ENCODE measurements at regions not wholly inside any gene's neighbourhood (a gene's known extent, or its start where the extent isn't known, plus 50 kb on each side); places are given as distances from the start of the nearest gene placed in this dataset.

- H3K4me3 ChIP-seq (ENCODE audit: low read depth, low read length) = no peak overlapping the region
- TF ChIP-seq CTCF (IDR thresholded peaks at IDR 0.05; ENCODE audit: insufficient read depth, low read length, poor library complexity, severe bottlenecking) = no peak
- H3K27me3 ChIP-seq (ENCODE audit: control insufficient read depth, insufficient read depth, low read length) = no peaks in the 10 kb centered on the region
- H3K36me3 ChIP-seq (ENCODE audit: control insufficient read depth, insufficient read depth, low read length) = no peaks in the 10 kb centered on the region
- DNase-seq (ENCODE audit: low read depth) = no peak
Observed at GRCh38 chr18:39752351-39752750, 2186.8 kb upstream of the CELF4 start.

- TF ChIP-seq CTCF (IDR thresholded peaks at IDR 0.05; ENCODE audit: insufficient read depth, low read length, poor library complexity, severe bottlenecking) = no peak
- H3K36me3 ChIP-seq (ENCODE audit: control insufficient read depth, insufficient read depth, low read length) = no peaks in the 10 kb centered on the region
- H3K4me3 ChIP-seq (ENCODE audit: low read depth, low read length) = no peak overlapping the region
- H3K27me3 ChIP-seq (ENCODE audit: control insufficient read depth, insufficient read depth, low read length) = no peaks in the 10 kb centered on the region
- no peak for DNase-seq (ENCODE audit: low read depth)
Observed at GRCh38 chr18:39751921-39752320, 2186.3 kb upstream of the CELF4 start.

- no peak for DNase-seq (ENCODE audit: low read depth)
- Histone ChIP-seq H3K27me3 (ENCODE audit: control insufficient read depth, insufficient read depth, low read length) (no peaks in the 10 kb centered on the region), H3K4me3 (ENCODE audit: low read depth, low read length) (no peak overlapping the region), H3K36me3 (ENCODE audit: control insufficient read depth, insufficient read depth, low read length) (no peaks in the 10 kb centered on the region)
- TF ChIP-seq CTCF (IDR thresholded peaks at IDR 0.05; ENCODE audit: insufficient read depth, low read length, poor library complexity, severe bottlenecking) = no peak
Observed at GRCh38 chr18:39751161-39751560, 2185.6 kb upstream of the CELF4 start.

GRCh38 chr18:39749154-39749553 lies 2183.6 kb upstream of the CELF4 start:
- Histone ChIP-seq H3K27me3 (ENCODE audit: control insufficient read depth, insufficient read depth, low read length) (no peaks in the 10 kb centered on the region), H3K36me3 (ENCODE audit: control insufficient read depth, insufficient read depth, low read length) (no peaks in the 10 kb centered on the region), H3K4me3 (ENCODE audit: low read depth, low read length) (no peak overlapping the region)
- TF ChIP-seq CTCF (IDR thresholded peaks at IDR 0.05; ENCODE audit: insufficient read depth, low read length, poor library complexity, severe bottlenecking) = no peak
- no peak for DNase-seq (ENCODE audit: low read depth)

- Histone ChIP-seq H3K4me3 (ENCODE audit: low read depth, low read length) (no peak overlapping the region), H3K27me3 (ENCODE audit: control insufficient read depth, insufficient read depth, low read length) (no peaks in the 10 kb centered on the region), H3K36me3 (ENCODE audit: control insufficient read depth, insufficient read depth, low read length) (no peaks in the 10 kb centered on the region)
- DNase-seq (ENCODE audit: low read depth) = no peak
- no peak for TF ChIP-seq CTCF (IDR thresholded peaks at IDR 0.05; ENCODE audit: insufficient read depth, low read length, poor library complexity, severe bottlenecking)
Observed at GRCh38 chr18:39748727-39749126, 2183.1 kb upstream of the CELF4 start.

GRCh38 chr18:39746201-39746600 lies 2180.6 kb upstream of the CELF4 start:
- TF ChIP-seq CTCF (IDR thresholded peaks at IDR 0.05; ENCODE audit: insufficient read depth, low read length, poor library complexity, severe bottlenecking) = no peak
- no peaks in the 10 kb centered on the region for H3K36me3 ChIP-seq (ENCODE audit: control insufficient read depth, insufficient read depth, low read length)
- H3K4me3 ChIP-seq (ENCODE audit: low read depth, low read length) = no peak overlapping the region
- no peaks in the 10 kb centered on the region for H3K27me3 ChIP-seq (ENCODE audit: control insufficient read depth, insufficient read depth, low read length)
- DNase-seq (ENCODE audit: low read depth) = no peak

All from kidney epithelial cell (primary cell).